Stimulated activated naive CD8-positive, alpha-beta T cell treated with anti-CD3 and anti-CD28 coated beads, Interleukin-15, amount 100 ng/mL, for 72 hours (primary cell): ENCODE measurements at regions not wholly inside any gene's neighbourhood (a gene's known extent, or its start where the extent isn't known, plus 50 kb on each side); places are given as distances from the start of the nearest gene placed in this dataset.

Experiments
- ATAC-seq: fragments of 150-1000 bp; cut with Tn5 transposase; 2 replicates; pipeline ENCODE4 v1.10.0; 2021; ENCODE audit warnings: mild to moderate bottlenecking, moderate library complexity
- DNase-seq, 2 donors: peaks; one replicate each; pipeline ENCODE4 v3.0.0; 2021 to 2022
- H3K27ac Mint-ChIP-seq, 2 donors: one replicate each; pipeline ENCODE4 v1.8.0; 2022; ENCODE audit warnings: mild to moderate bottlenecking in 2 of 2, mixed read lengths in 2 of 2, moderate library complexity in 2 of 2
- H3K27me3 Mint-ChIP-seq: one replicate; pipeline ENCODE4 v1.8.0; 2022; ENCODE audit warnings: mixed read lengths
- H3K4me1 Mint-ChIP-seq: one replicate; pipeline ENCODE4 v1.8.0; 2022; ENCODE audit warnings: mild to moderate bottlenecking, mixed read lengths
- H3K4me3 Mint-ChIP-seq, 2 donors: one replicate each; pipeline ENCODE4 v1.8.0; 2022; ENCODE audit warnings: mild to moderate bottlenecking in 2 of 2, mixed read lengths in 2 of 2, moderate library complexity in 1 of 2
- H3K9me3 Mint-ChIP-seq, 2 donors: one replicate each; pipeline ENCODE4 v1.8.0; 2022; ENCODE audit warnings: mixed read lengths in 2 of 2

GRCh38 chr10:44668336-44668735, 242.8 kb upstream of the TMEM72 start:
- Mint-ChIP-seq H3K27me3 (no peaks in the 10 kb centered on the region), H3K4me3 (no peak overlapping the region), H3K9me3 (no peaks in the 10 kb centered on the region), H3K27ac (no peak overlapping the region), H3K4me1 (no peaks in the 10 kb centered on the region)
- ATAC-seq (no peak), DNase-seq (no peak)

- H3K27ac Mint-ChIP-seq: no peak overlapping the region
- ATAC-seq: no peak
- H3K4me3 Mint-ChIP-seq: no peak overlapping the region
- no peaks in the 10 kb centered on the region for H3K4me1 Mint-ChIP-seq
- H3K27me3 Mint-ChIP-seq: no peaks in the 10 kb centered on the region
- no peaks in the 10 kb centered on the region for H3K9me3 Mint-ChIP-seq
- DNase-seq: no peak
Measured at GRCh38 chr10:44671319-44671718, 239.8 kb upstream of the TMEM72 start.

DNA sequence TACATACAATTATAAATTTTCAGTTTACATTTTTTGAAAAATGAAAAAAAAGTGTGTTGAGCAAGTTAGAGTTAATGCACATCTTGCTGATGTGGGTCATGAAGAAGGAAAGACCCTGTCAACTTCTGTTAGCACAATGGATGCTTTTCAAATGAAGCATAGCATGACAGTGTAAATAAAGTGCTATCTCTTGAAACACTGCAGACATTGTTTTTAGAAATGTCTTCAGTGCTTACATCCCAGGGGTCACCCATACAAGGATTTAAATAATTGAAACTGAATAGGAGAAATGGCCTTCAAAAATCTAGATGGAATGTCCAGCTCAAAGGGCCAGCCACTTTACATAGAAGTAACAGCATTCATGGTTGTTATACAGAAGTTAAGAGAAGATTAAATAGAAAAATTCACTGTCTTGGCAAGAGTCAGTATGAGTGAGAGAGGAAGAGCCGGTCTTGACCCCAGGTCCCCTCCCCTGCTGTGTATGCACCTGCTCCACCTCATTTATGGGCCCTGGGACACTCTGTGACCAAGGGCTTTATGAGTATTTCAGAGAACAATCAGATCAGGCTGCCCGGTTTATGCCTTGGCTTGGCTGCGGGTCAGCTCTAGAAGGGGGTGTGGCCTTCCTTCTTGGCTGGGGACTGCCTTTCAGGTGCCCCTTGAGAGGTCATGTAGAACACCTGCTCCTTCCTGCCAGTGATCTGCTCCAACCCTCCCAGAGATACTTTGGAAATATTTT, 237.7 kb upstream of the TMEM72 start:
- Mint-ChIP-seq H3K27me3 (peaks cover 7% of the 10 kb centered on the region), H3K4me1 (no peaks in the 10 kb centered on the region), H3K4me3 (no peak overlapping the region), H3K27ac (no peak overlapping the region), H3K9me3 (no peaks in the 10 kb centered on the region)
- no peak for ATAC-seq
- DNase-seq: no peak

GRCh38 chr10:44674536-44675386, 236.4 kb upstream of the TMEM72 start:
- no peak overlapping the region for H3K27ac Mint-ChIP-seq
- no peak overlapping the region for H3K4me3 Mint-ChIP-seq
- H3K9me3 Mint-ChIP-seq: no peaks in the 10 kb centered on the region
- H3K4me1 Mint-ChIP-seq: no peaks in the 10 kb centered on the region
- no peak for ATAC-seq
- no peak for DNase-seq
- H3K27me3 Mint-ChIP-seq: peaks cover 7% of the 10 kb centered on the region

DNA sequence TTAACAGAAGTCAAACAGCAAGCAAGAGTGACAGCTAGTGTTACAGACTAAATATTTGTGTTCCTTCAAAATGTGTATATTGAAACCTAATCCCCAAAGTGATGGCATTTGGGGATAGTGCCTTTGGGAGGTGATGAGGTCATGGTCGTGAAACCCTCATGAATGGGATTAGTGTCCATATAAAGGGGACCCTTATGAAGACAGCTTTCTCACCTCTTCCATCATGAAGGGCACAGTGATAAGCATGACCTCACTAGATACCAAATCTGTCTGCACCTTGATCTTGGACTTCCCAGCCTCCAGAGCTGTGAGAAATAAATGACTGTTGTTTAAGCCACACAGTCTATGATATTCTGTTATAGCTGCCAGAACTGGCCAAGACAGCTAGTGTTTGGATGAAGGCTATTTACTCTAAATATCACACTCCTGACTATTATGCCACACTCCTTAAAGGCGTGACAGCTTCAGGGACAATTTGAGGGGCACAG, 235.7 kb upstream of the TMEM72 start:
- DNase-seq (no peak), ATAC-seq (no peak)
- H3K9me3 Mint-ChIP-seq: no peaks in the 10 kb centered on the region
- no peak overlapping the region for H3K4me3 Mint-ChIP-seq
- H3K4me1 Mint-ChIP-seq: no peaks in the 10 kb centered on the region
- no peak overlapping the region for H3K27ac Mint-ChIP-seq
- peaks cover 7% of the 10 kb centered on the region for H3K27me3 Mint-ChIP-seq

DNA sequence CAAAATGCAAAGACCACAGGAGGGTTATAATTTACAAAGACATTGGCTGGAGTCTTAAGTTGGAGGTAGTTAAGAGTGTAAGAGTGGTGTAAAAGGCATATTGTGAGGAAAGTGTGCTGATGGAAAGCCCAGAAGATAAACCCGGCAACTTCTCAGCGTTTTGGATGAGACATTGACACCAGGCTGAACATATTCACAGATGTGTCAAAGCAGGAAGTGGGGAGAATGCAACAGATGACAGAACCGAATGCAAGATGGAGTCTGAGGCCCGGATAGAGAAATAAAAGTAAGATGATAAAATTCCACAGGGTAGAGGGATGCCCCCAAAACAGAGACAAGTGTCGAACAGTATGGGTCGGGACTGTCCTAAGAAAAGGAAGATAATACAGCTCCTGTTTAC, 230.4 kb upstream of the TMEM72 start:
- no peak overlapping the region for H3K4me3 Mint-ChIP-seq
- DNase-seq (no peak), ATAC-seq (no peak)
- no peak overlapping the region for H3K27ac Mint-ChIP-seq
- no peaks in the 10 kb centered on the region for H3K4me1 Mint-ChIP-seq
- H3K27me3 Mint-ChIP-seq: peaks cover 7% of the 10 kb centered on the region
- H3K9me3 Mint-ChIP-seq: no peaks in the 10 kb centered on the region

GRCh38 chr10:44682507-44682906, 228.6 kb upstream of the TMEM72 start:
- DNase-seq: no peak
- Mint-ChIP-seq H3K4me3 (no peak overlapping the region), H3K9me3 (no peaks in the 10 kb centered on the region), H3K4me1 (no peaks in the 10 kb centered on the region), H3K27ac (no peak overlapping the region), H3K27me3 (peaks cover 6% of the 10 kb centered on the region)
- ATAC-seq: no peak

DNA sequence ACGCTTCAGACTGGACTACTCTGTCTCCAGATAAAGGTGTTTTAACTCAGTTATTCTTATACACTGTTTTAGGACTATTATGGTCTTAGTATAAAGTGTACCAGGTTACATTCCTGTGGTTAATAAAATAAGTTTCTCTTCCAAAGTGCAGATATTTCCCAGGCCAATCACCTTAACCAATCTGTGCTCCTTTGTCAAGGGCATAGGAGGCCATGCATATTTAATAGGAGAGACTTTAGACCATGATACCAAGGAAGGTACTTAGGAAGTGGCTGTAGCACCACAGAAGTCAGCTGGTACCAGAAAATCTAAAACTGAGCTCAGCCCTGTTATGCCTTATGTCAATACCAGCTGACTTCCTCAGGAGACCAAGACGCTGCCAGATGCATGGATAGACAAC, 226.5 kb upstream of the TMEM72 start:
- ATAC-seq (no peak), DNase-seq (no peak)
- H3K9me3 Mint-ChIP-seq: no peaks in the 10 kb centered on the region
- no peaks in the 10 kb centered on the region for H3K4me1 Mint-ChIP-seq
- no peaks in the 10 kb centered on the region for H3K27me3 Mint-ChIP-seq
- no peak overlapping the region for H3K27ac Mint-ChIP-seq
- H3K4me3 Mint-ChIP-seq: no peak overlapping the region

- Mint-ChIP-seq H3K4me1 (no peaks in the 10 kb centered on the region), H3K4me3 (no peak overlapping the region), H3K27me3 (no peaks in the 10 kb centered on the region), H3K9me3 (no peaks in the 10 kb centered on the region), H3K27ac (no peak overlapping the region)
- ATAC-seq (no peak), DNase-seq (no peak)
Measured at GRCh38 chr10:44685220-44685619, 225.9 kb upstream of the TMEM72 start.

DNA sequence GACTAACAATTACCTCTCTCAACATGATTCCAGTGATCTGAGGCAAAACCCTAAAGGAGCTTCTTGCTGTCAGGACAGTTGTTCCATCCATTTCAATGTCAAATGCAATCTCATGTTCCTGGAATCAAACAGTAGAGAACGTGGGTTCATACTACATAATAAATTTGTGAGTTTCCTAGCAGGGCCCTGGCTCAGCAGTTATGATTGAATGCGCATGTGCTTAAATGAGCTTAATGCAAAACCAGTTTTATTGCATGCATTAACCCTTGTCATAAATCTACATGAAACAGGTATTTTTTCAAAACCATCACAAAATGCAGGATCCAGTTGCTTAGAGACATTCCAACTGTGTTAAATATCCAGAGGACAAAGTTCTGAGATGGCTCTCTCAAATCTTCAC, 225.4 kb upstream of the TMEM72 start:
- no peaks in the 10 kb centered on the region for H3K4me1 Mint-ChIP-seq
- ATAC-seq (no peak), DNase-seq (no peak)
- no peak overlapping the region for H3K4me3 Mint-ChIP-seq
- no peaks in the 10 kb centered on the region for H3K27me3 Mint-ChIP-seq
- no peak overlapping the region for H3K27ac Mint-ChIP-seq
- no peaks in the 10 kb centered on the region for H3K9me3 Mint-ChIP-seq

- H3K9me3 Mint-ChIP-seq: no peaks in the 10 kb centered on the region
- no peaks in the 10 kb centered on the region for H3K27me3 Mint-ChIP-seq
- H3K27ac Mint-ChIP-seq: no peak overlapping the region
- H3K4me3 Mint-ChIP-seq: no peak overlapping the region
- no peak for DNase-seq
- H3K4me1 Mint-ChIP-seq: no peaks in the 10 kb centered on the region
- no peak for ATAC-seq
Measured at GRCh38 chr10:44689368-44689767, 221.8 kb upstream of the TMEM72 start.

GRCh38 chr10:44696496-44696895, 214.6 kb upstream of the TMEM72 start:
- ATAC-seq (no peak), DNase-seq (no peak)
- no peak overlapping the region for H3K4me3 Mint-ChIP-seq
- H3K9me3 Mint-ChIP-seq: peaks cover 4 to 21% of the 10 kb centered on the region in 2 donors
- H3K27ac Mint-ChIP-seq: no peak overlapping the region
- no peaks in the 10 kb centered on the region for H3K27me3 Mint-ChIP-seq
- no peaks in the 10 kb centered on the region for H3K4me1 Mint-ChIP-seq

- DNase-seq (no peak), ATAC-seq (no peak)
- H3K27me3 Mint-ChIP-seq: no peaks in the 10 kb centered on the region
- peaks cover 4 to 23% of the 10 kb centered on the region in 2 donors for H3K9me3 Mint-ChIP-seq
- H3K4me3 Mint-ChIP-seq: no peak overlapping the region
- H3K4me1 Mint-ChIP-seq: no peaks in the 10 kb centered on the region
- no peak overlapping the region for H3K27ac Mint-ChIP-seq
Measured at GRCh38 chr10:44697116-44697515, 214.0 kb upstream of the TMEM72 start.

- peaks cover 26 to 51% of the 10 kb centered on the region in 2 donors for H3K9me3 Mint-ChIP-seq
- no peaks in the 10 kb centered on the region for H3K27me3 Mint-ChIP-seq
- no peaks in the 10 kb centered on the region for H3K4me1 Mint-ChIP-seq
- H3K27ac Mint-ChIP-seq: no peak overlapping the region
- H3K4me3 Mint-ChIP-seq: no peak overlapping the region
- ATAC-seq (no peak), DNase-seq (no peak)
Measured at GRCh38 chr10:44702531-44702930, 208.6 kb upstream of the TMEM72 start.

- ATAC-seq (no peak), DNase-seq (no peak)
- Mint-ChIP-seq H3K27me3 (no peaks in the 10 kb centered on the region), H3K4me1 (no peaks in the 10 kb centered on the region), H3K4me3 (no peak overlapping the region), H3K9me3 (peaks cover 26 to 51% of the 10 kb centered on the region in 2 donors), H3K27ac (no peak overlapping the region)
Measured at GRCh38 chr10:44703241-44704155, 207.6 kb upstream of the TMEM72 start.
